AG04449 (cell line): ENCODE measurements at regions not wholly inside any gene's neighbourhood (a gene's known extent, or its start where the extent isn't known, plus 50 kb on each side); places are given as distances from the start of the nearest gene placed in this dataset.

Experiments
- CTCF ChIA-PET: fragments of 350-600 bp; formaldehyde crosslinking; extraction: SDS; loops from one replicate; lab custom pipeline; 2021; ENCODE audit warnings: antibody characterized with exemption; lab: Yijun Ruan, JAX
- POLR2A ChIA-PET: fragments of 400-600, 350-600 bp; formaldehyde crosslinking; extraction: SDS; loops from one replicate; lab custom pipeline; 2020; ENCODE audit warnings: antibody characterized with exemption, inconsistent platforms; lab: Yijun Ruan, JAX
- DNase-seq: peaks from one replicate; pipeline ENCODE4 v3.0.0-alpha.2; 2010; ENCODE audit warnings: low read depth, low spot score
- H3K4me3 ChIP-seq: 2 replicates; pipeline ENCODE4 v1.5.1; 2011; ENCODE audit warnings: low read depth, mild to moderate bottlenecking, control low read depth, low read length
- CTCF ChIP-seq: IDR thresholded peaks from one replicate; pipeline ENCODE4 v1.5.1; 2011; ENCODE audit warnings: mild to moderate bottlenecking, moderate library complexity, low read length, control low read depth, inconsistent platforms; ENCODE audit not compliant: insufficient read depth; ENCODE audit errors: missing control alignments

- no peak for DNase-seq
- no peak for TF ChIP-seq CTCF
- H3K4me3 ChIP-seq: no peak overlapping the region
- CTCF ChIA-PET: interaction anchor here (0.8 kb wide), 1 partner anchor 18 kb away, joined by 3 read pairs; no protein-coding TSS in a partner anchor
- POLR2A ChIA-PET: no interaction called here
Measured at GRCh38 chr14:51513933-51514332, 137.8 kb upstream of the FRMD6 start.

- no peak for DNase-seq
- ChIA-PET POLR2A (no interaction called here), CTCF (interaction anchor here (1.2 to 2.5 kb wide), 5 partner anchors 9 to 260 kb away, joined by 3 to 8 read pairs (median 5); no protein-coding TSS in a partner anchor)
- TF ChIP-seq CTCF: no peak
- H3K4me3 ChIP-seq: no peak overlapping the region
Measured at GRCh38 chr14:51515611-51516010, 136.1 kb upstream of the FRMD6 start.

- no peak for DNase-seq
- POLR2A ChIA-PET: no interaction called here
- no peak for TF ChIP-seq CTCF
- H3K4me3 ChIP-seq: no peak overlapping the region
- CTCF ChIA-PET: interaction anchor here (1.0 to 2.5 kb wide), 6 partner anchors 10 to 259 kb away, joined by 3 to 8 read pairs (median 6); no protein-coding TSS in a partner anchor
Measured at GRCh38 chr14:51516706-51517395, 134.9 kb upstream of the FRMD6 start.

- POLR2A ChIA-PET: no interaction called here
- TF ChIP-seq CTCF: no peak
- H3K4me3 ChIP-seq: no peak overlapping the region
- CTCF ChIA-PET: interaction anchor here (2.2 to 2.5 kb wide), 2 partner anchors 8 to 11 kb away, joined by 6 to 8 read pairs; no protein-coding TSS in a partner anchor
- DNase-seq: no peak
Measured at GRCh38 chr14:51518280-51518679, 133.4 kb upstream of the FRMD6 start.

GRCh38 chr14:51518711-51519110, 133.0 kb upstream of the FRMD6 start:
- CTCF ChIA-PET: no interaction called here
- DNase-seq: no peak
- H3K4me3 ChIP-seq: no peak overlapping the region
- POLR2A ChIA-PET: no interaction called here
- TF ChIP-seq CTCF: no peak

GRCh38 chr14:51520087-51520486, 131.6 kb upstream of the FRMD6 start:
- DNase-seq: no peak
- ChIA-PET CTCF (interaction anchor here (0.9 kb wide), 1 partner anchor 256 kb away, joined by 3 read pairs; no protein-coding TSS in a partner anchor), POLR2A (no interaction called here)
- TF ChIP-seq CTCF: no peak
- no peak overlapping the region for H3K4me3 ChIP-seq
